Ovary (tissue), 3 donors: ENCODE measurements at regions not wholly inside any gene's neighbourhood (a gene's known extent, or its start where the extent isn't known, plus 50 kb on each side); places are given as distances from the start of the nearest gene placed in this dataset.

ENCODE experiments used
- CTCF ChIP-seq, 3 donors: fragments of 450-650 bp in 2 of 3; fragments of 200-600 bp in 1 of 3; IDR thresholded peaks; one replicate each; pipeline versions ENCODE4 v1.5.1 to v1.8.0; 2016 to 2022; ENCODE audit warnings: antibody characterized with exemption in 3 of 3, mild to moderate bottlenecking in 1 of 3
- EP300 ChIP-seq: sonication (generic); formaldehyde crosslinking; IDR thresholded peaks from one replicate; pipeline ENCODE4 v1.6.1; 2017; ENCODE audit warnings: antibody characterized with exemption
- POLR2A ChIP-seq: fragments of 450-650 bp; IDR thresholded peaks from one replicate; pipeline ENCODE4 v1.6.1; 2017; ENCODE audit warnings: antibody characterized with exemption, mild to moderate bottlenecking, moderate library complexity
- donor health status: DM: no; HTN: no; CAD: no.

- TF ChIP-seq CTCF (IDR thresholded peaks at IDR 0.05), result no peak
- no peak for TF ChIP-seq POLR2A
- no peak for TF ChIP-seq EP300
These were observed 133.7 kb downstream of the EDN1 start for GRCh38 chr6:12423832-12424231.
